A673 (cell line): ENCODE measurements at regions not wholly inside any gene's neighbourhood (a gene's known extent, or its start where the extent isn't known, plus 50 kb on each side); places are given as distances from the start of the nearest gene placed in this dataset.

Experiments used
- BruUV-seq: library from RNA; stranded (reverse); fragments of 400-500 nt; replicated peaks from 2 replicates; lab custom pipeline; 2021; lab: Mats Ljungman, UMichigan
- CTCF ChIA-PET: fragments of 300-600 bp; sonication (Branson Sonifier 250); formaldehyde crosslinking; loops from one replicate; lab custom pipeline; 2022; ENCODE audit warnings: antibody characterized with exemption; lab: Charles Lee
- POLR2A ChIA-PET: fragments of 300-600 bp; sonication (Branson Sonifier 250); formaldehyde crosslinking; loops from one replicate; lab custom pipeline; 2022; ENCODE audit warnings: antibody characterized with exemption; ENCODE audit not compliant: low non-redundant PET; lab: Charles Lee
- DNase-seq: peaks from one replicate; pipeline ENCODE4 v3.0.0-alpha.2; 2015; ENCODE audit warnings: low spot score
- H3K27ac ChIP-seq: fragments of 200-600 bp; sonication (generic); 2 replicates; pipeline ENCODE4 v1.5.1; 2016; ENCODE audit warnings: mixed run types, low read depth, mild to moderate bottlenecking, mixed read lengths, antibody characterized with exemption, low read length; ENCODE audit not compliant: poor library complexity, severe bottlenecking
- H3K27me3 ChIP-seq: fragments of 200-600 bp; sonication (generic); replicated peaks from 2 replicates; pipeline ENCODE4 v1.6.1; 2017; ENCODE audit warnings: mixed run types, low read depth, mild to moderate bottlenecking, mixed read lengths, antibody characterized with exemption, low read length; ENCODE audit not compliant: insufficient read depth, poor library complexity
- H3K36me3 ChIP-seq: fragments of 200-600 bp; sonication (generic); 2 replicates; pipeline ENCODE4 v1.6.1; 2016; ENCODE audit warnings: mixed run types, mild to moderate bottlenecking, mixed read lengths, antibody characterized with exemption, low read length; ENCODE audit not compliant: insufficient read depth, poor library complexity, severe bottlenecking
- H3K4me1 ChIP-seq: fragments of 200-600 bp; sonication (generic); 2 replicates; pipeline ENCODE4 v1.6.1; 2017; ENCODE audit warnings: mixed run types, mild to moderate bottlenecking, mixed read lengths, antibody characterized with exemption, low read length; ENCODE audit not compliant: insufficient read depth, poor library complexity, severe bottlenecking
- H3K4me3 ChIP-seq: fragments of 200-600 bp; sonication (generic); 2 replicates; pipeline ENCODE4 v1.5.1; 2016; ENCODE audit warnings: low read depth, mixed run types, mild to moderate bottlenecking, mixed read lengths, low read length; ENCODE audit not compliant: poor library complexity, severe bottlenecking
- H3K9me3 ChIP-seq: fragments of 200-600 bp; sonication (generic); 2 replicates; pipeline ENCODE4 v1.6.1; 2016; ENCODE audit warnings: mixed run types, low read depth, mild to moderate bottlenecking, mixed read lengths, antibody characterized with exemption, low read length; ENCODE audit not compliant: poor library complexity, severe bottlenecking
- CTCF ChIP-seq: fragments of 300-800, 200-600 bp; sonication (generic); conservative IDR thresholded peaks from 2 replicates; pipeline ENCODE4 v1.5.1; 2017; ENCODE audit warnings: low read depth, mild to moderate bottlenecking, antibody characterized with exemption, low read length, moderate library complexity, mixed read lengths
- EZH2 ChIP-seq: fragments of 200-600 bp; sonication (generic); IDR thresholded peaks from 2 replicates; pipeline ENCODE4 v1.6.1; 2017; ENCODE audit warnings: borderline replicate concordance, low read depth, mild to moderate bottlenecking, mixed read lengths, antibody characterized with exemption, low read length; ENCODE audit not compliant: poor library complexity, severe bottlenecking
- intact Hi-C: fragments of 100-400 bp; cut with micrococcal nuclease; formaldehyde crosslinking; loops from one replicate; pipeline ENCODE4 v1.10.0; 2022; ENCODE audit not compliant: unreplicated experiment

GRCh38 chr14:71271166-71271945 is 364.1 kb downstream of the PCNX1 start:
- BruUV-seq: no TSS peak
- POLR2A ChIA-PET: no interaction called here
- no peak overlapping the region for H3K4me3 ChIP-seq
- DNase-seq: no peak
- CTCF ChIA-PET: no interaction called here
- TF ChIP-seq CTCF (no peak), EZH2 (no peak)
- H3K9me3 ChIP-seq: no peaks in the 10 kb centered on the region
- intact Hi-C loops: no loop called here
- no peak overlapping the region for H3K27ac ChIP-seq
- H3K36me3 ChIP-seq: no peaks in the 10 kb centered on the region
- H3K27me3 ChIP-seq: no peaks in the 10 kb centered on the region
- H3K4me1 ChIP-seq: no peaks in the 10 kb centered on the region

- no peak overlapping the region for H3K4me3 ChIP-seq
- intact Hi-C loops: no loop called here
- POLR2A ChIA-PET: no interaction called here
- CTCF ChIA-PET: no interaction called here
- H3K4me1 ChIP-seq: no peaks in the 10 kb centered on the region
- no peaks in the 10 kb centered on the region for H3K36me3 ChIP-seq
- H3K27ac ChIP-seq: no peak overlapping the region
- no peaks in the 10 kb centered on the region for H3K9me3 ChIP-seq
- DNase-seq: no peak
- H3K27me3 ChIP-seq: no peaks in the 10 kb centered on the region
- TF ChIP-seq EZH2 (no peak), CTCF (no peak)
- no TSS peak for BruUV-seq
These were observed 366.1 kb downstream of the PCNX1 start for GRCh38 chr14:71273366-71273765.

GRCh38 chr14:71284048-71284447 is 376.8 kb downstream of the PCNX1 start:
- Histone ChIP-seq H3K9me3 (no peaks in the 10 kb centered on the region), H3K4me3 (no peak overlapping the region), H3K27ac (no peak overlapping the region), H3K4me1 (no peaks in the 10 kb centered on the region), H3K27me3 (no peaks in the 10 kb centered on the region), H3K36me3 (no peaks in the 10 kb centered on the region)
- ChIA-PET CTCF (no interaction called here), POLR2A (no interaction called here)
- BruUV-seq: no TSS peak
- TF ChIP-seq CTCF (no peak), EZH2 (no peak)
- DNase-seq: no peak
- intact Hi-C loops: no loop called here
